ENCODE measurements at regions not wholly inside any gene's neighbourhood (a gene's known extent, or its start where the extent isn't known, plus 50 kb on each side); places are given as distances from the start of the nearest gene placed in this dataset.

GRCh38 chr18:4641771-4642368 lies 186.8 kb upstream of the DLGAP1 start:
- DNase-seq (ENCODE audit: low read depth in 3 of 3, low spot score in 1 of 3), result no peak

DNA sequence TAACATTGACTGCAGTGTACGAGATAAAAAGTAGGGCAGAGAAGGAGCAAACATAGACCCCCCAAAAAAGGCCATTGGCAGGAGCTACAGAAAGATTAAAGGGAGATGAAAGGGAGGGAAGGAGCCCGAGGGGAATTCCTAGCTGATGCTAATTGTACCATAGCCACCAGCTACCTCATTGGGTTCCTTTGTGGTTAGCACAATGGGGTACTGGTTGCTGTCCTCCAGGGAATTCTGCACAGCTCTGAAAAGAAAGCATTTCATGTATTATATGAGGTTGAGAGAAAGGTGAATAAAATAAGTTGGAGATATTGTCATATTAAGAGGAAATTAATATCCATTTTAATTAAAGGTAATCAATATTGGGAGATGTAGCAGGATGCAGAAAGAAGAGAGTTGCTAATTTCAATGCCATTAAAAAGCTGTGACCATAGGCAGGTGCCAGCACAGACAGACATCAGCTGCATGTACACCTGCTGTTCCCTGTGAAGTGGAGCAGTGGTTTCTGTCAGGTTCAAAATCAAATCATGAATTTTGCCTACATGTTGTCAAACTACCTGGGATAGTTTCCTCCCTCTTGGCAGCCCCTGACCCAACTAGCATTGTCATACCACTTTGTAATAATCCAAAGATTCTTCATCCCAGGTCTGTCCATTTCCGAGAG lies 185.4 kb upstream of the DLGAP1 start:
- DNase-seq (ENCODE audit: low read depth in 3 of 3, low spot score in 1 of 3), result no peak

DNA sequence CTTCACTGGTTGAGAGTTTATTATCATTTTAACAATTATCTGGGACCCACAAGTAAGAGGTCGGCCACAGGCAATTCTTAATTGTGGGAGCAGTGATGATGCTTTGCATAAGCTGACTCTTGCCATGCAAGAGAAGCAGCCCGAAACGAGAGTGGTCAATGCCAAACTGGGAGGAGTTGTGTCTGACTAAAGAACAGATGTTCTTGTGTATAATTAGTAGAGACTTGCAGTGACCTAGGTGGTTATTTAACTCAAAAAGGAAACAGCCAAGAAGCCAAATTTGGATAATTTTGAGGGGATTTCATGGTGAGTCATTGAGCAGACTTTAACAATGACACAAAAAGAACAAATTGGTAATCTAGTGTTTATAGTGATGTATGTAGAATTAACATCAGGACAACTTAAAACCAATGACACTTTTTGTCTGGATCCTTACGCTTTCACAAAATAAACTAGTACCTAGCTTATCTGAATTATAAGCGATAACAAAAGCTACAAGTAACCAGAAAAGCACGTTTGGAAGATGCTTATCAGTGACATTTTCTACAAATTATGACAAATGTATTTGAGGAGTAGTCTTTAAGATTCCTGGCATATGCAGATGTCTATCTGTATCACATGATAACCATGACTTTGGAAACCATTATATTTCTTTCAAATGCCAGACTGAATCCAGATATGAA lies 184.7 kb upstream of the DLGAP1 start:
- no peak for DNase-seq (ENCODE audit: low read depth in 3 of 3, low spot score in 1 of 3)

DNA sequence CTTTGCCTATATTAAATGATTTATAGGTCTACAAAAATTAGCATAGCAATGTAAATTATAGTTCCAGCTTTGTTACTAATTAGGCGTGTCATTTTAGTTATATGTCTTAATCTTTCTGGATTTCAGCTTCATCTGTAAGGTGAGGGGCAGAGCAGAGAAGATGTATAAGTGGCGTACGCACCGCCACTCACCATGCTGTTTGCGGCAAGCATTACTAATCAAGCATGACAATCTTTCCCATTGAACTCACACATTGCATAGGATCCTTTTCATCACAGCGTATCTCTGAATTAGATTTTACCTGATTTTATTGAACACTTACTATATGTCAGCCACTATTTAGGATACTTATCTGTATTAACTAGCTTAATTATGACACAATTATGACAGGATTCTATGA lies 183.6 kb upstream of the DLGAP1 start:
- DNase-seq (ENCODE audit: low read depth in 3 of 3, low spot score in 1 of 3), result no peak

GRCh38 chr18:4637876-4638275 lies 182.8 kb upstream of the DLGAP1 start:
- no peak for DNase-seq (ENCODE audit: low read depth in 3 of 3, low spot score in 1 of 3)

GRCh38 chr18:4636967-4637366 lies 181.9 kb upstream of the DLGAP1 start:
- DNase-seq (ENCODE audit: low read depth in 3 of 3, low spot score in 1 of 3), result no peak

- no peak for DNase-seq (ENCODE audit: low read depth in 3 of 3, low spot score in 1 of 3)
Observed at GRCh38 chr18:4631239-4631638, 176.1 kb upstream of the DLGAP1 start.

DNA sequence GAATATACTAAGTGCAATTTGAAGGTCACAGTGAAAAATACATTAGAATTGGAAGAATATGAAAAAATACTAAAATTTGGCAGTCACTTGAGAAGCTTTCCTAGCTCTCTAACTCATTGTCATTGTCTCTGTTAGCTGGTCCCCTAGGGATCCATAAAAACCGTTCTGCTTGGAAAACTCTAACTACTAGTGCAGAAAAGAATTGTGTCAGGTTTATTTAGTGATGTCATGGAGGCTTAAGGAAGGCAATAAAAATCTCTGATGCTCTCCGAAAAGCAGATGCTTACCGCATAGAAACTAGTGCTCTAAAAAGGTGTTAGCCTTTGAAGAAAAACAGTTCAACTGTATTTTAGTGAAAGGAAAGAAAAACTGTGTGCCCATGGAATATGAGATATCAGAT lies 150.1 kb upstream of the DLGAP1 start:
- DNase-seq (ENCODE audit: low read depth in 3 of 3, low spot score in 1 of 3), result no peak

GRCh38 chr18:4603955-4604354 lies 148.8 kb upstream of the DLGAP1 start:
- DNase-seq (ENCODE audit: low read depth in 3 of 3, low spot score in 1 of 3), result no peak

- DNase-seq (ENCODE audit: low read depth in 3 of 3, low spot score in 1 of 3), result no peak
Observed at GRCh38 chr18:4599312-4599711, 144.2 kb upstream of the DLGAP1 start.

DNA sequence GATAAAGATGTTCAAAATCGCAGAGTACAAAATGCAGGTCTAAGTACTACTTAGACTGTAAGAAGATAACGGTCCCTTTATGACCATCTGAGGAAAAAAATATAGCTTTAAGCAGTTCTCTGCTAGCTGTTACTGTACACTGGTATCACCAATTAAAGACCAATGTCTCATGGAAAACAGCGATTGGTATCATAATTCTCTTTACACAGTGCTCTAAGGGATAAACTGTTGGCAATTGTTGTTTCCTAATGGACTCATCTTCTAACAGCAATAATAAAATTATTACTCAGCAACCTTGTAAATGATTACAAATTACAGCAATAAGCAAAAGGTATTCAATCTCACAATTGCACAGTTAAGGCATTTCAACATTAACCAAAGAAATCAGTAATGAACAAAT lies 142.2 kb upstream of the DLGAP1 start:
- no peak for DNase-seq (ENCODE audit: low read depth in 3 of 3, low spot score in 1 of 3)

DNA sequence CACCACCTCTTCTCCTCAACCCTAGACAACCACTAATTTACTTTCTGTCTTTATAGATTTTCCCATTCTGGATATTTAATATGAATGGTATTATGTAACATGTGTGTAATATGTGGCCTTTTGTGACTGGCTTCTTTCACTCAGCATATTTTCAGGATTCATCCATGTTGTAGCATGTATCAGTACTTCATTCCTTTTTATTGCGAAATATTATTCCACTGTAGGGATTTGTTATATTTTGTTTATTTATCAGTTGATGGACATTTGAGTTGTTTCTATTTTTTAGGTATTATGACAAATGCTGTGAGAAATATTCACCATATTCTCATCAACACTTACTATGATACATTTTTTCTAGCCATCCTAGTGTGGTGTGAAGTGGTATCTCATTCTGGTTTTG lies 138.8 kb upstream of the DLGAP1 start:
- no peak for DNase-seq (ENCODE audit: low read depth in 3 of 3, low spot score in 1 of 3)

DNA sequence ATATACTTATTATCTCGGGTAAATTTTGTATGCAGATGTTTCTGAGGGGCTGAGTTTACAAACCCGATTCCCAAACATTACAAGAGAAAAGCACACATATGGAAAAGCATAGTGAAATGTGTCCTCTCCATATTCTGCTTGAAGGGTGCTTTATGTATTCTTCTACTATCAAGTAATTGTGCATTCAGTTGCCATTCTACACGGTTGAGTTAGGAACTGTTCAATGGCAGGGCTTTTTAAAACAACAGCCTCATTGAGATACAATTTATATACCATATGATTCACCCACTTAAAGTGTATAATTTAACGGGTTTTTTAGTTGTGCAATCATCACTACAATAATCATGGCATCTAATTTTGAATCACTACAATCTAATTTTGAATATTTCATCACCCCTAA lies 138.4 kb upstream of the DLGAP1 start:
- no peak for DNase-seq (ENCODE audit: low read depth in 3 of 3, low spot score in 1 of 3)

- DNase-seq (ENCODE audit: low read depth in 3 of 3, low spot score in 1 of 3), result no peak
Observed at GRCh38 chr18:4589056-4589800, 134.1 kb upstream of the DLGAP1 start.

GRCh38 chr18:4587204-4587603 lies 132.1 kb upstream of the DLGAP1 start:
- no peak for DNase-seq (ENCODE audit: low read depth in 3 of 3, low spot score in 1 of 3)

GRCh38 chr18:4586731-4587130 lies 131.6 kb upstream of the DLGAP1 start:
- DNase-seq (ENCODE audit: low read depth in 3 of 3, low spot score in 1 of 3), result no peak

DNA sequence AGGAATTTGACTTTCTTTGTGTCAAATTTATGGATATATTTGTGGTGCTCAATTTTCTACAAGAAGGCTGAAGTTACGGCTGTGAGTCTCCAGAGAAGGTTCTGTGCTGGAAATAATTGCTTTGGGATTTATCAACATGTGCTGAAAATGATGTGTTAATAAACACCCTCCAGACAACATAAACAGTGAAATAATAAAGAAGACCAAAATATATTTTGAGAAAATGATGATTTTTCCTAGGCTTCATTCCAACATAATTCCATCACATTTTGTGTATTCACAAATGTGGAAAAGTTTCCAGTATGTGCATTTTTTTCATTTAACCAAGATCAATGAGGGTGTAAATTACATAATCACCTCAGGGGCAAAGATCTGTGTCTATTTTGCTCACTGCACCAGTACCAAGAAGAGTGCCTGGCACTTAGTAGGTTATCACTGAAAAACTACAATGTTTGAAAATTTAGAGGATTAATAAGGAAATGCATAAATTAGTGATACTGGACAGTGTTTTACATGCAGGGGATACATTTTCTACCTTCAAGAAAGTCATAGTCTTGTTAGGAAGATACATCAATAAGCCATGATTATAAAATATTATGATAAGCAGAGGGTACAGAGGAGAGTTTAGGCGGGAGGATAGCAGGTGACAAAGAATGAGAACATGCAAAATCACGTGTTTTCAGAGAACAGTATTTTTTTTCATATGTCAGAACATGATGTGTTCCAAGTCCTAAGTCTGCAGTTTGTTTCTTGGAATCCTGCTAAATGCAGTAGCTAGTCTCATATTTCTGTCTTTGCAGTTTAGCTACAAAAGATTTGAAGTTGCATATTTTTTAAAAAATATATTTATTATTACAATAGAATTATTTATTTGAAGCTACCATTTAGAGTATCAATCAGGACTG lies 127.6 kb upstream of the DLGAP1 start:
- DNase-seq (ENCODE audit: low read depth in 3 of 3, low spot score in 1 of 3), result no peak

- DNase-seq (ENCODE audit: low read depth in 3 of 3, low spot score in 1 of 3), result no peak
Observed at GRCh38 chr18:4581966-4582365, 126.9 kb upstream of the DLGAP1 start.

- no peak for DNase-seq (ENCODE audit: low read depth in 3 of 3, low spot score in 1 of 3)
Observed at GRCh38 chr18:4578449-4578848, 123.3 kb upstream of the DLGAP1 start.

DNA sequence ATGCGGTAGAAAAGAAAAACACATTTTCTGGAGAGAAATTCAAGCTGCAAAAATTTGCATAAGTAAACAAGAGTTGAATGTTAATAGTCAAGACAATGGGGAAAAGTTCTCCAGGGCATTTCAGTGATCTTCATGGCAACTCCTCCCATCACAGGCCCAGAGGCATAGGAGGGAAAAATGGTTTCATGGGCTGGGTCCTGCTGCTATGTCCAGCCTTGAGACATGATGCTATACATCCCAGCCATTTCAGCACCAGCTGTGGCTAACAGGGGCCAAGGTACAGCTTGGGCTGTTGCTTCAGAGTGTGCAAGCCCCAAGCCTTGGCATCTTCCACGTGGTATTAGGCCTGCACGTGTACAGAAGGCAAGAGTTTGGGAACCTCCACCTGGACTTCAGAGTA lies 118.6 kb upstream of the DLGAP1 start:
- DNase-seq (ENCODE audit: low read depth in 3 of 3, low spot score in 1 of 3), result no peak

GRCh38 chr18:4557502-4557901 lies 102.4 kb upstream of the DLGAP1 start:
- no peak for DNase-seq (ENCODE audit: low read depth in 3 of 3, low spot score in 1 of 3)

Data from stimulated activated CD4-positive, alpha-beta T cell treated with anti-CD3 and anti-CD28 coated beads, TNF-alpha, amount 100 ng/mL, for 1 hour (primary cell).